ENCODE measurements at regions not wholly inside any gene's neighbourhood (a gene's known extent, or its start where the extent isn't known, plus 50 kb on each side); places are given as distances from the start of the nearest gene placed in this dataset.

GRCh38 chr14:95434121-95434520 lies 82.3 kb downstream of the SYNE3 start:
- TF ChIP-seq FOXM1 (IDR thresholded peaks at IDR 0.05; ENCODE audit: borderline replicate concordance, low read depth) (no peak), CEBPB (IDR thresholded peaks at IDR 0.05) (no peak), ZBTB7A (IDR thresholded peaks at IDR 0.05; ENCODE audit: low read depth) (no peak), YY1 (IDR thresholded peaks at IDR 0.05; ENCODE audit: low read depth) (no peak), MAX (IDR thresholded peaks at IDR 0.05) (no peak), TAF1 (IDR thresholded peaks at IDR 0.05; ENCODE audit: low read depth) (no peak), NFIC (IDR thresholded peaks at IDR 0.05) (no peak), EP300 (IDR thresholded peaks at IDR 0.05; ENCODE audit: borderline replicate concordance) (no peak)
- TF ChIP-seq, protein P1, sequence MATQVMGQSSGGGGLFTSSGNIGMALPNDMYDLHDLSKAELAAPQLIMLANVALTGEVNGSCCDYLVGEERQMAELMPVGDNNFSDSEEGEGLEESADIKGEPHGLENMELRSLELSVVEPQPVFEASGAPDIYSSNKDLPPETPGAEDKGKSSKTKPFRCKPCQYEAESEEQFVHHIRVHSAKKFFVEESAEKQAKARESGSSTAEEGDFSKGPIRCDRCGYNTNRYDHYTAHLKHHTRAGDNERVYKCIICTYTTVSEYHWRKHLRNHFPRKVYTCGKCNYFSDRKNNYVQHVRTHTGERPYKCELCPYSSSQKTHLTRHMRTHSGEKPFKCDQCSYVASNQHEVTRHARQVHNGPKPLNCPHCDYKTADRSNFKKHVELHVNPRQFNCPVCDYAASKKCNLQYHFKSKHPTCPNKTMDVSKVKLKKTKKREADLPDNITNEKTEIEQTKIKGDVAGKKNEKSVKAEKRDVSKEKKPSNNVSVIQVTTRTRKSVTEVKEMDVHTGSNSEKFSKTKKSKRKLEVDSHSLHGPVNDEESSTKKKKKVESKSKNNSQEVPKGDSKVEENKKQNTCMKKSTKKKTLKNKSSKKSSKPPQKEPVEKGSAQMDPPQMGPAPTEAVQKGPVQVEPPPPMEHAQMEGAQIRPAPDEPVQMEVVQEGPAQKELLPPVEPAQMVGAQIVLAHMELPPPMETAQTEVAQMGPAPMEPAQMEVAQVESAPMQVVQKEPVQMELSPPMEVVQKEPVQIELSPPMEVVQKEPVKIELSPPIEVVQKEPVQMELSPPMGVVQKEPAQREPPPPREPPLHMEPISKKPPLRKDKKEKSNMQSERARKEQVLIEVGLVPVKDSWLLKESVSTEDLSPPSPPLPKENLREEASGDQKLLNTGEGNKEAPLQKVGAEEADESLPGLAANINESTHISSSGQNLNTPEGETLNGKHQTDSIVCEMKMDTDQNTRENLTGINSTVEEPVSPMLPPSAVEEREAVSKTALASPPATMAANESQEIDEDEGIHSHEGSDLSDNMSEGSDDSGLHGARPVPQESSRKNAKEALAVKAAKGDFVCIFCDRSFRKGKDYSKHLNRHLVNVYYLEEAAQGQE (IDR thresholded peaks at IDR 0.05; ENCODE audit: low read depth) = no peak

- TF ChIP-seq, protein P1 (IDR thresholded peaks at IDR 0.05; ENCODE audit: low read depth) = no peak
- TF ChIP-seq FOXM1 (IDR thresholded peaks at IDR 0.05; ENCODE audit: borderline replicate concordance, low read depth) (no peak), CREB1 (IDR thresholded peaks at IDR 0.05; ENCODE audit: low read depth) (no peak), RAD21 (IDR thresholded peaks at IDR 0.05; ENCODE audit: low read depth) (no peak), TAF1 (IDR thresholded peaks at IDR 0.05; ENCODE audit: low read depth) (no peak), CEBPB (IDR thresholded peaks at IDR 0.05) (no peak), ZBTB7A (IDR thresholded peaks at IDR 0.05; ENCODE audit: low read depth) (no peak), EP300 (IDR thresholded peaks at IDR 0.05; ENCODE audit: borderline replicate concordance) (no peak), YY1 (IDR thresholded peaks at IDR 0.05; ENCODE audit: low read depth) (no peak), EGR1 (IDR thresholded peaks at IDR 0.05) (no peak), TCF12 (IDR thresholded peaks at IDR 0.05; ENCODE audit: low read depth) (no peak), NFIC (IDR thresholded peaks at IDR 0.05) (no peak), MAX (IDR thresholded peaks at IDR 0.05) (no peak)
- TF ChIP-seq, protein P2, sequence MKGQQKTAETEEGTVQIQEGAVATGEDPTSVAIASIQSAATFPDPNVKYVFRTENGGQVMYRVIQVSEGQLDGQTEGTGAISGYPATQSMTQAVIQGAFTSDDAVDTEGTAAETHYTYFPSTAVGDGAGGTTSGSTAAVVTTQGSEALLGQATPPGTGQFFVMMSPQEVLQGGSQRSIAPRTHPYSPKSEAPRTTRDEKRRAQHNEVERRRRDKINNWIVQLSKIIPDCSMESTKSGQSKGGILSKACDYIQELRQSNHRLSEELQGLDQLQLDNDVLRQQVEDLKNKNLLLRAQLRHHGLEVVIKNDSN (IDR thresholded peaks at IDR 0.05) = no peak
Observed at GRCh38 chr14:95433094-95433478, 83.4 kb downstream of the SYNE3 start.

DNA sequence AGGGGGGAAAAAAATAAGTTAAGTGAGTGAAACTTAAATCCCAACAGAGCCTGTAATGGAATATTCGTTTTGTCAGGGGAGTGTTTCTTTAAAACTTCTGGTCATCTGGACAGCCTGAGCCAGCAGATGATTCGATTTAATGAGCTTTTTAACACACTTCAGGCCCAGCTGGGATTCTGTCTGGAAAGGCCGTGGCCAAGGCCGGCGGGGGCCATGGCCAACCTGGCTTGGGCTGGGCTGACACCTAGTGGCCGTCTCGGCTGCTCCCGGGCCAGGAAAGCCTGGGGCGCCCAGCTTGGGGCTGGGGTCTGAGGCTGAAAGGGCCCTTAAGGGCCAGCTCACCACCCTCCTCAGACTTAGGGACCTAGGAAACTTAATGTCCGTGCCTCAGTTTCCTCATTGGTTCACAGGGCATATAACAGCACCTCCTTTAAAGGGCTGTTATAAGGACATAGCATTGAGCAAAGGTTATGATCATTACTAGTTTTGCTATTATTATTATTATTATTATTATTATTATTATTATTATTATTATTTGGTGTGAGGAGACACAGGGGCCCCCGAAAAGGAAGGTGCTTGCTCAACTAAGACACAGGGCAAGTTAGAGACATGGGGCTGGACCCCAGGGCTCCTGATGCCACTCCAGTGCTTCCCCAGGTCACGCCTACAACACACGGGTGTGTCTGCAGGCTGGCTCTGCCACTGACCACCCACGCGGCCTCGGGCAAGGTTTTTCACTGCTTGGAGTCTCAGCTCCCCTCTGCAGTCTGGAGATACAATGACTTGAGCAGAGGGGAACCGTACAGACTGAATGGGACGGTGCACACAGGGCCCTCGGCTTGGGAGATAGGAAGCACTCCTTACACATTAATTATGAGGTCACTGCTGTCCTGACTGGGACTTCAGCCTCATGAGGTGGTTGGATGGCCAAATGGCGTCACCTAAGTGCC lies 84.0 kb downstream of the SYNE3 start:
- TF ChIP-seq EGR1 (IDR thresholded peaks at IDR 0.05) = no peak
- TF ChIP-seq RAD21 (IDR thresholded peaks at IDR 0.05; ENCODE audit: low read depth) = peak; percentile 85

DNA sequence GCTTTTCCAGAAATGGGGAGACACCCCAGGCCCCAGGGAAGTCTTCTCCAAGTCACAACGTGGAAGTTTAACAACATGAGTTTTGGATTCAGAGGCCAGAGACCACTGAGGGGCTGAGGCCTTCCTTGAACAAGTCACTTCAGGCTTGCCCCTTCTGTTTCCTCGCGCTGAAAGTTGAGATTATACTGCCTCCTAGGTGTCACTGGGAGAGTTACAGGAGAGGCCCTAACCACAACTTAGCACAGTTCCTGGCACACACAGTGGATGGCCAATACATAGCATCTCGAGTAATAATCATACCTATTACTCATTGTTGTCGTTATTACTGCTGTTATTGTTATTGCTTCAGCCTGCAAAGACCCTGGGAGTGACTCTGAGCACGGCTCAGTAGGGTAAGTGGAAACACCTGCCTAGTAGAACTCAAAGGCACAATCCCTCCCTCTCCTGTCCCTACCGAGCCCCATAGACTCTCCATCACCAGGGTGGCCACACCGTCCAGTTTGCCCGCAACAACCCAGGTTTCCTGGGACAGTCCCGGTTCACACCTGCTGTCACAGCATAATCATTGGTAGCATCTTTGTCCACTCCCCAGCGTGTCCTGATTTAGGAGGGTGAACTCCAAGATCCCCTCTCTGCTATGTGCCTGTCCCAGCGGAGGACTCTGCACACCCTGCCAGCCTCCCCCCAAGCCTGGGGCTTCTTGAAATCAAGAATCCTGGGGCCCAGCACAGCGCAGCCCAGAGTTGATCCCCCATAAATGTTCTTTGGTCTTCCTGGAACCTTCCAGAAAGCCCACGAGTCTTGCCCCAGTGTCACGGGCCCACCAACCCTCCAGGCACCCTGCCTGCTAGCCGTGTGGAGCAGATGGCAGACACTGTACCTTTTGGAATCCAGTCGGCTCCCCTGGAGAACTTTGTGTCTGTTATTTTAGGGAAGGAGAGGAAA lies 85.0 kb downstream of the SYNE3 start:
- TF ChIP-seq, protein P1 (IDR thresholded peaks at IDR 0.05; ENCODE audit: low read depth) = no peak
- TF ChIP-seq RAD21 (IDR thresholded peaks at IDR 0.05; ENCODE audit: low read depth) (peak; percentile 69), CEBPB (IDR thresholded peaks at IDR 0.05) (no peak)

All from Ishikawa (cell line).